Smooth muscle cell (in vitro differentiated cells): ENCODE measurements at regions not wholly inside any gene's neighbourhood (a gene's known extent, or its start where the extent isn't known, plus 50 kb on each side); places are given as distances from the start of the nearest gene placed in this dataset.

Experiments
- DNase-seq: peaks from one replicate; lab custom pipeline; 2025; ENCODE audit not compliant: unreplicated experiment; lab: John Stamatoyannopoulos, UW
- H2AFZ ChIP-seq: fragments of 200-600 bp; sonication (generic); 2 replicates; pipeline ENCODE4 v1.6.0; 2016; ENCODE audit warnings: antibody characterized with exemption, low read depth, mild to moderate bottlenecking
- H3F3A ChIP-seq: fragments of 200-600 bp; sonication (generic); 2 replicates; pipeline ENCODE4 v1.6.0; 2017; ENCODE audit warnings: antibody characterized with exemption, low read depth
- H3K27ac ChIP-seq: fragments of 200-600 bp; sonication (generic); 2 replicates; pipeline ENCODE4 v1.5.1; 2016; ENCODE audit warnings: low read depth, mild to moderate bottlenecking
- H3K27me3 ChIP-seq: fragments of 200-600 bp; sonication (generic); 2 replicates; pipeline ENCODE4 v1.6.1; 2016; ENCODE audit warnings: low read depth, mild to moderate bottlenecking
- H3K36me3 ChIP-seq: fragments of 200-600 bp; sonication (generic); 2 replicates; pipeline ENCODE4 v1.5.1; 2016; ENCODE audit warnings: low read depth
- H3K4me1 ChIP-seq: fragments of 200-600 bp; sonication (generic); 2 replicates; pipeline ENCODE4 v1.5.1; 2016; ENCODE audit warnings: low read depth
- H3K4me2 ChIP-seq: fragments of 200-600 bp; sonication (generic); 2 replicates; pipeline ENCODE4 v1.6.0; 2016; ENCODE audit warnings: mild to moderate bottlenecking
- H3K4me3 ChIP-seq: fragments of 200-600 bp; sonication (generic); 2 replicates; pipeline ENCODE4 v1.5.1; 2016; ENCODE audit warnings: mild to moderate bottlenecking
- H3K79me2 ChIP-seq: fragments of 200-600 bp; sonication (generic); 2 replicates; pipeline ENCODE4 v1.6.0; 2016; ENCODE audit warnings: low read depth, mild to moderate bottlenecking
- H3K9ac ChIP-seq: fragments of 200-600 bp; sonication (generic); 2 replicates; pipeline ENCODE4 v1.6.0; 2016; ENCODE audit warnings: low read depth
- H3K9me3 ChIP-seq: fragments of 200-600 bp; sonication (generic); replicated peaks from 2 replicates; pipeline ENCODE4 v1.5.1; 2016; ENCODE audit warnings: low read depth
- H4K20me1 ChIP-seq: fragments of 200-600 bp; sonication (generic); 2 replicates; pipeline ENCODE4 v1.6.0; 2016; ENCODE audit warnings: low read depth
- WGBS: methylation state at CpG from one replicate; pipeline ENCODE4 v1.1.7; 2016; ENCODE audit warnings: low lambda C conversion rate; 5-methylcytosine and 5-hydroxymethylcytosine counted together
- TF ChIP-seq, protein P1 (sequence below): fragments of 200-600 bp; sonication (generic); IDR thresholded peaks from 2 replicates; pipeline ENCODE4 v1.5.1; 2017; ENCODE audit warnings: borderline replicate concordance, mild to moderate bottlenecking, antibody characterized with exemption; ENCODE audit not compliant: insufficient read depth, poor library complexity, severe bottlenecking

DNA sequence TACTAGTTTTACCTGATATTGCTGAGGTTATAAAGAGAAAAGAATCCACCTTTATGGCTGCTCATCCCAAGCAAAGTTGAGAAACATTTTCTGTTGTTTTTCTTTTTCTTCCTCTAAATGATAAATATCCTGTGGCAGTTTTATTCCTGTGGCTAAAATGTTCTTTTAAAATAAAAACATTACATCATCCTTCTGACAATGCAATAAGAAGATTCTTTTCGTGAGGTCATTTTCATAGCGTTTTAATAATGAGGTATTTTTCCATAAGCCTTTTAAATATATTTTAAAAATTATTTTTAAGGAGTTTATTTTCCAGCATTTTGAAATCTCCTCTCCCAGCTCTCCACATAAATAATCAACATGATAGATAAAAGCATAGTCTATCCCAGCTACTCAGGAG is 52.8 kb upstream of the EPB41L3 start:
- Histone ChIP-seq H3K4me3 (no peak overlapping the region), H3K4me2 (no peak overlapping the region), H3K27me3 (no peaks in the 10 kb centered on the region), H3K36me3 (no peaks in the 10 kb centered on the region), H3K9me3 (no peaks in the 10 kb centered on the region), H2AFZ (no peak overlapping the region), H3K9ac (no peak overlapping the region), H3F3A (no peaks in the 10 kb centered on the region), H4K20me1 (no peaks in the 10 kb centered on the region), H3K4me1 (no peaks in the 10 kb centered on the region), H3K27ac (no peak overlapping the region), H3K79me2 (no peaks in the 10 kb centered on the region)
- no peak for DNase-seq
- TF ChIP-seq, protein P1, sequence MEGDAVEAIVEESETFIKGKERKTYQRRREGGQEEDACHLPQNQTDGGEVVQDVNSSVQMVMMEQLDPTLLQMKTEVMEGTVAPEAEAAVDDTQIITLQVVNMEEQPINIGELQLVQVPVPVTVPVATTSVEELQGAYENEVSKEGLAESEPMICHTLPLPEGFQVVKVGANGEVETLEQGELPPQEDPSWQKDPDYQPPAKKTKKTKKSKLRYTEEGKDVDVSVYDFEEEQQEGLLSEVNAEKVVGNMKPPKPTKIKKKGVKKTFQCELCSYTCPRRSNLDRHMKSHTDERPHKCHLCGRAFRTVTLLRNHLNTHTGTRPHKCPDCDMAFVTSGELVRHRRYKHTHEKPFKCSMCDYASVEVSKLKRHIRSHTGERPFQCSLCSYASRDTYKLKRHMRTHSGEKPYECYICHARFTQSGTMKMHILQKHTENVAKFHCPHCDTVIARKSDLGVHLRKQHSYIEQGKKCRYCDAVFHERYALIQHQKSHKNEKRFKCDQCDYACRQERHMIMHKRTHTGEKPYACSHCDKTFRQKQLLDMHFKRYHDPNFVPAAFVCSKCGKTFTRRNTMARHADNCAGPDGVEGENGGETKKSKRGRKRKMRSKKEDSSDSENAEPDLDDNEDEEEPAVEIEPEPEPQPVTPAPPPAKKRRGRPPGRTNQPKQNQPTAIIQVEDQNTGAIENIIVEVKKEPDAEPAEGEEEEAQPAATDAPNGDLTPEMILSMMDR, result no peak
- 65% methylated on average over 2 of the region's 2 CpGs for WGBS
